ENCODE measurements at regions not wholly inside any gene's neighbourhood (a gene's known extent, or its start where the extent isn't known, plus 50 kb on each side); places are given as distances from the start of the nearest gene placed in this dataset.

GRCh38 chrX:117838581-117839331 lies 277.9 kb downstream of the KLHL13 start:
- no TSS peak for BruUV-seq (replicated peaks)
- H3K9ac ChIP-seq (ENCODE audit: insufficient read depth in 1 of 2, low read depth in 2 of 2, low read length in 2 of 2), result no peak overlapping the region
- ATAC-seq, result no peak
- no peaks in the 10 kb centered on the region for H4K20me1 ChIP-seq (replicated peaks; ENCODE audit: control insufficient read depth, insufficient read depth, low read length)
- H3K36me3 ChIP-seq (ENCODE audit: control insufficient read depth, insufficient read depth, low read length), result no peaks in the 10 kb centered on the region
- ChIA-PET CTCF (ENCODE audit: low intra/inter-chr PET ratio) (no interaction called here), POLR2A (no interaction called here)
- WGBS (ENCODE audit: insufficient coverage, low coverage, missing lambda C conversion rate), result 0% methylated on average over 3 of the region's 3 CpGs
- H3K4me1 ChIP-seq (replicated peaks in 1 of 2; ENCODE audit: control insufficient read depth in 2 of 2, insufficient read depth in 2 of 2, low read length in 2 of 2), result no peaks in the 10 kb centered on the region
- no peak overlapping the region for H3K27ac ChIP-seq (ENCODE audit: extremely low read depth, low read depth, low read length)
- in situ Hi-C loops (cut with MboI), result no loop called here
- H3K4me2 ChIP-seq (ENCODE audit: insufficient read depth, low read length), result no peak overlapping the region
- no peak overlapping the region for H2AFZ ChIP-seq (ENCODE audit: low read depth, low read length)
- no peak for FAIRE-seq
- intact Hi-C loops (cut with micrococcal nuclease), result no loop called here
- H3K9me1 ChIP-seq (ENCODE audit: control insufficient read depth, insufficient read depth, low read length), result no peaks in the 10 kb centered on the region
- no peaks in the 10 kb centered on the region for H3K27me3 ChIP-seq (ENCODE audit: control insufficient read depth in 2 of 2, insufficient read depth in 2 of 2, low read length in 2 of 2)
- no peak for DNase-seq (ENCODE audit: extremely low read depth in 1 of 4, low spot score in 3 of 4)
- H3K79me2 ChIP-seq (ENCODE audit: control insufficient read depth, insufficient read depth, low read length), result no peaks in the 10 kb centered on the region
- H3K9me3 ChIP-seq (replicated peaks; ENCODE audit: control insufficient read depth, insufficient read depth, low read depth, low read length), result no peaks in the 10 kb centered on the region
- no peak overlapping the region for H3K4me3 ChIP-seq
- TF ChIP-seq CGGBP1 (CRISPR knock-in tag; IDR thresholded peaks at IDR 0.05) (no peak), SIX5 (IDR thresholded peaks at IDR 0.05; ENCODE audit: borderline replicate concordance in 1 of 2, insufficient read depth in 1 of 2, low read depth in 1 of 2, low read length in 2 of 2) (no peak), ZBTB34 (CRISPR knock-in tag; IDR thresholded peaks at IDR 0.05) (no peak), ZBTB11 (CRISPR knock-in tag; IDR thresholded peaks at IDR 0.05) (no peak), RERE (CRISPR knock-in tag; IDR thresholded peaks at IDR 0.05; ENCODE audit: borderline replicate concordance) (no peak), RBM39 (optimal IDR thresholded peaks at IDR 0.05; ENCODE audit: low read depth, low read length) (no peak), FOXO4 (CRISPR knock-in tag; IDR thresholded peaks at IDR 0.05) (no peak), GABPB1 (CRISPR knock-in tag; IDR thresholded peaks at IDR 0.05) (no peak)
